ENCODE measurements at regions not wholly inside any gene's neighbourhood (a gene's known extent, or its start where the extent isn't known, plus 50 kb on each side); places are given as distances from the start of the nearest gene placed in this dataset.
A peak's percentile ranks its signal among the peaks of the same experiment; 100 is the strongest.

GRCh38 chr21:15498455-15498854 is 231.3 kb upstream of the USP25 start:
- no peak for FAIRE-seq
- DNase-seq (ENCODE audit: insufficient read length, low spot score), result no peak

- DNase-seq (ENCODE audit: insufficient read length, low spot score) (no peak), FAIRE-seq (no peak)
Measured at GRCh38 chr21:15506086-15506485, 223.7 kb upstream of the USP25 start.

- no peak for DNase-seq (ENCODE audit: insufficient read length, low spot score)
Measured at GRCh38 chr21:15508554-15508953, 221.2 kb upstream of the USP25 start.

GRCh38 chr21:15514073-15514946 is 215.5 kb upstream of the USP25 start:
- peak; percentile 8 for DNase-seq (ENCODE audit: insufficient read length, low spot score)
- FAIRE-seq, result peak; percentile 84

More at GRCh38 chr21:15508554-15508953, 221.2 kb upstream of the USP25 start:
- no peak for FAIRE-seq

- DNase-seq (ENCODE audit: insufficient read length, low spot score), result no peak
- FAIRE-seq, result no peak
Measured at GRCh38 chr21:15515908-15516307, 213.9 kb upstream of the USP25 start.

GRCh38 chr21:15517394-15517793 is 212.4 kb upstream of the USP25 start:
- no peak for DNase-seq (ENCODE audit: insufficient read length, low spot score)
- no peak for FAIRE-seq

GRCh38 chr21:15520811-15521643 is 208.8 kb upstream of the USP25 start:
- no peak for FAIRE-seq
- DNase-seq (ENCODE audit: insufficient read length, low spot score), result no peak

- FAIRE-seq (no peak), DNase-seq (ENCODE audit: insufficient read length, low spot score) (no peak)
Measured at GRCh38 chr21:15521644-15522001, 208.2 kb upstream of the USP25 start.

GRCh38 chr21:15522148-15522547 is 207.6 kb upstream of the USP25 start:
- DNase-seq (ENCODE audit: insufficient read length, low spot score) (no peak), FAIRE-seq (no peak)

- no peak for FAIRE-seq
- DNase-seq (ENCODE audit: insufficient read length, low spot score), result no peak
Measured at GRCh38 chr21:15524855-15525254, 204.9 kb upstream of the USP25 start.

GRCh38 chr21:15526798-15527197 is 203.0 kb upstream of the USP25 start:
- DNase-seq (ENCODE audit: insufficient read length, low spot score) (no peak), FAIRE-seq (no peak)

GRCh38 chr21:15528346-15528745 is 201.4 kb upstream of the USP25 start:
- FAIRE-seq (no peak), DNase-seq (ENCODE audit: insufficient read length, low spot score) (no peak)

GRCh38 chr21:15531986-15532385 is 197.8 kb upstream of the USP25 start:
- FAIRE-seq, result no peak

GRCh38 chr21:15533618-15534017 is 196.2 kb upstream of the USP25 start:
- FAIRE-seq (no peak), DNase-seq (ENCODE audit: insufficient read length, low spot score) (no peak)

More at GRCh38 chr21:15531986-15532385, 197.8 kb upstream of the USP25 start:
- no peak for DNase-seq (ENCODE audit: insufficient read length, low spot score)

- FAIRE-seq (no peak), DNase-seq (ENCODE audit: insufficient read length, low spot score) (no peak)
Measured at GRCh38 chr21:15534450-15534886, 195.3 kb upstream of the USP25 start.

- no peak for FAIRE-seq
- no peak for DNase-seq (ENCODE audit: insufficient read length, low spot score)
Measured at GRCh38 chr21:15539376-15539775, 190.4 kb upstream of the USP25 start.

GRCh38 chr21:15543473-15543872 is 186.3 kb upstream of the USP25 start:
- DNase-seq (ENCODE audit: insufficient read length, low spot score) (no peak), FAIRE-seq (no peak)

GRCh38 chr21:15549671-15550070 is 180.1 kb upstream of the USP25 start:
- no peak for FAIRE-seq
- DNase-seq (ENCODE audit: insufficient read length, low spot score), result no peak

- no peak for FAIRE-seq
Measured at GRCh38 chr21:15552914-15553494, 176.8 kb upstream of the USP25 start.

GRCh38 chr21:15557925-15558324 is 171.9 kb upstream of the USP25 start:
- DNase-seq (ENCODE audit: insufficient read length, low spot score) (no peak), FAIRE-seq (no peak)

More at GRCh38 chr21:15552914-15553494, 176.8 kb upstream of the USP25 start:
- DNase-seq (ENCODE audit: insufficient read length, low spot score), result no peak

GRCh38 chr21:15558884-15559283 is 170.9 kb upstream of the USP25 start:
- DNase-seq (ENCODE audit: insufficient read length, low spot score) (no peak), FAIRE-seq (no peak)

Measured in GM19239 (cell line).